Trophoblast cell (in vitro differentiated cells and primary cell): ENCODE measurements at regions not wholly inside any gene's neighbourhood (a gene's known extent, or its start where the extent isn't known, plus 50 kb on each side); places are given as distances from the start of the nearest gene placed in this dataset.
A peak's percentile ranks its signal among the peaks of the same experiment; 100 is the strongest.

Experiments
- DNase-seq, 2 donors: peaks; one replicate each; pipeline ENCODE4 v3.0.0-alpha.2; 2016
- H2AFZ ChIP-seq: 2 replicates; pipeline ENCODE4 v1.6.1; 2013; ENCODE audit warnings: low read length, moderate library complexity, mild to moderate bottlenecking; ENCODE audit not compliant: insufficient read depth, poor library complexity
- H2AK5ac ChIP-seq: 2 replicates; pipeline ENCODE4 v1.6.1; 2013; ENCODE audit warnings: mild to moderate bottlenecking, low read length
- H2BK120ac ChIP-seq: 2 replicates; pipeline ENCODE4 v1.6.1; 2013; ENCODE audit warnings: low read length, mild to moderate bottlenecking, moderate library complexity; ENCODE audit not compliant: insufficient read depth, poor library complexity
- H2BK12ac ChIP-seq: 2 replicates; pipeline ENCODE4 v1.6.1; 2013; ENCODE audit warnings: mild to moderate bottlenecking, low read length, moderate library complexity
- H2BK5ac ChIP-seq: 2 replicates; pipeline ENCODE4 v1.6.1; 2013; ENCODE audit warnings: low read length, low read depth, moderate library complexity, mild to moderate bottlenecking; ENCODE audit not compliant: poor library complexity
- H3K14ac ChIP-seq: 2 replicates; pipeline ENCODE4 v1.6.1; 2013; ENCODE audit warnings: mild to moderate bottlenecking, low read length
- H3K18ac ChIP-seq: 2 replicates; pipeline ENCODE4 v1.6.1; 2013; ENCODE audit warnings: mild to moderate bottlenecking, low read length
- H3K23ac ChIP-seq: 2 replicates; pipeline ENCODE4 v1.6.1; 2013; ENCODE audit warnings: low read length
- H3K27ac ChIP-seq: 2 replicates; pipeline ENCODE4 v1.5.1; 2013; ENCODE audit warnings: low read depth, mild to moderate bottlenecking, inconsistent platforms, low read length, moderate library complexity
- H3K27me3 ChIP-seq: 2 replicates; pipeline ENCODE4 v1.6.1; 2013; ENCODE audit warnings: inconsistent platforms, mild to moderate bottlenecking, low read length, moderate library complexity; ENCODE audit not compliant: insufficient read depth
- H3K36me3 ChIP-seq, 2 experiments: 1 replicate in 1 of 2; 2 replicates in 1 of 2; pipeline ENCODE4 v1.6.1; 2013; ENCODE audit warnings: low read length in 2 of 2, mild to moderate bottlenecking in 2 of 2, moderate library complexity in 1 of 2; ENCODE audit not compliant: insufficient read depth in 2 of 2, control insufficient read depth in 1 of 2
- H3K4ac ChIP-seq: 2 replicates; pipeline ENCODE4 v1.6.1; 2013; ENCODE audit warnings: low read depth, mild to moderate bottlenecking, low read length, moderate library complexity
- H3K4me1 ChIP-seq, 2 experiments: 1 replicate in 1 of 2; 2 replicates in 1 of 2; pipeline ENCODE4 v1.6.1; 2013; ENCODE audit warnings: low read length in 2 of 2, mild to moderate bottlenecking in 2 of 2, moderate library complexity in 1 of 2; ENCODE audit not compliant: insufficient read depth in 2 of 2, control insufficient read depth in 1 of 2
- H3K4me2 ChIP-seq: 2 replicates; pipeline ENCODE4 v1.6.1; 2013; ENCODE audit warnings: inconsistent platforms, mild to moderate bottlenecking, low read length, moderate library complexity
- H3K4me3 ChIP-seq: 2 replicates; pipeline ENCODE4 v1.5.1; 2013; ENCODE audit warnings: mild to moderate bottlenecking, low read depth, low read length, inconsistent platforms
- H3K79me1 ChIP-seq: one replicate; pipeline ENCODE4 v1.6.1; 2013; ENCODE audit warnings: low read length
- H3K79me2 ChIP-seq: 2 replicates; pipeline ENCODE4 v1.6.1; 2013; ENCODE audit warnings: low read length, mild to moderate bottlenecking; ENCODE audit not compliant: control insufficient read depth, insufficient read depth, poor library complexity
- H3K9ac ChIP-seq: 2 replicates; pipeline ENCODE4 v1.6.1; 2013; ENCODE audit warnings: mild to moderate bottlenecking, low read length
- H3K9me3 ChIP-seq: 2 replicates; pipeline ENCODE4 v1.6.1; 2013; ENCODE audit warnings: low read depth, mild to moderate bottlenecking, control low read depth, inconsistent platforms, low read length; ENCODE audit not compliant: insufficient read depth
- H4K12ac ChIP-seq: 2 replicates; pipeline ENCODE4 v1.6.1; 2013; ENCODE audit warnings: low read depth, mild to moderate bottlenecking, low read length, moderate library complexity
- H4K8ac ChIP-seq: 2 replicates; pipeline ENCODE4 v1.6.1; 2013; ENCODE audit warnings: low read depth, mild to moderate bottlenecking, low read length, moderate library complexity
- H4K91ac ChIP-seq: one replicate; pipeline ENCODE4 v1.6.1; 2013; ENCODE audit warnings: low read depth, mild to moderate bottlenecking, low read length, moderate library complexity
- WGBS: extraction: QIAGEN DNeasy Blood & Tissue Kit; methylation state at CpG from one replicate; pipeline ENCODE4 v1.1.7; 2013; ENCODE audit warnings: missing lambda C conversion rate; ENCODE audit not compliant: insufficient read length, insufficient coverage; ENCODE audit errors: extremely low coverage; 5-methylcytosine and 5-hydroxymethylcytosine counted together

GRCh38 chr12:94792693-94793092 lies 142.3 kb upstream of the TMCC3 start:
- Histone ChIP-seq H3K14ac (no peak overlapping the region), H4K8ac (peak overlapping the region; percentile 17), H3K4me3 (no peak overlapping the region), H2BK12ac (no peak overlapping the region), H3K4me1 (peaks cover 8 to 24% of the 10 kb centered on the region in 2 experiments), H2AFZ (no peak overlapping the region), H3K4ac (no peak overlapping the region), H3K9ac (no peak overlapping the region), H2BK5ac (peak overlapping the region; percentile 18), H4K91ac (peak overlapping the region; percentile 26), H3K9me3 (no peaks in the 10 kb centered on the region), H3K4me2 (peak overlapping the region; percentile 51), H2BK120ac (peak overlapping the region; percentile 52), H3K36me3 (no peaks in the 10 kb centered on the region), H3K27me3 (no peaks in the 10 kb centered on the region), H4K12ac (no peak overlapping the region), H3K79me1 (peaks cover 8% of the 10 kb centered on the region), H3K27ac (peak overlapping the region; percentile 81), H3K79me2 (no peaks in the 10 kb centered on the region), H2AK5ac (no peak overlapping the region), H3K23ac (no peak overlapping the region), H3K18ac (no peak overlapping the region)
- peak in 1 of 2 donors; percentile 30 for DNase-seq
- WGBS, result no CpG with 5 or more reads among the region's 6 CpGs

DNA sequence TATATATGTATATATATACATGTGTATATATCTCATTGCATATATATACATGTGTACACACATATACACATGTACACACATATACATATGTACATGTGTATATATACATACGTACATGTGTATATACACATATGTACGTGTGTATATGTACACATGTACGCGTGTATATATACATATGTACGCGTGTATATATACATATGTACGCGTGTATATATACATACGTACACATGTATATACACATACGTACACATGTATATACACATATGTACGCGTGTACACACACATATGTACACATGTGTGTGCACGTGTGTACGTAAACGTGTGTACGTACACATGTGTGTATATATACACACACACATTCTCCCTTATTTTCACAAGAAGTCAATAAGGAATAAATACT lies 141.6 kb upstream of the TMCC3 start:
- WGBS, result no CpG with 5 or more reads among the region's 16 CpGs
- Histone ChIP-seq H2AK5ac (no peak overlapping the region), H4K8ac (no peak overlapping the region)

GRCh38 chr12:94790825-94791224 lies 140.5 kb upstream of the TMCC3 start:
- Histone ChIP-seq H3K23ac (no peak overlapping the region), H3K4me1 (peaks cover 8 to 23% of the 10 kb centered on the region in 2 experiments), H3K9ac (no peak overlapping the region), H3K27me3 (no peaks in the 10 kb centered on the region), H2AK5ac (no peak overlapping the region), H2AFZ (no peak overlapping the region), H2BK120ac (no peak overlapping the region), H2BK5ac (no peak overlapping the region), H4K91ac (no peak overlapping the region), H3K27ac (no peak overlapping the region), H3K9me3 (no peaks in the 10 kb centered on the region), H3K36me3 (no peaks in the 10 kb centered on the region), H4K12ac (no peak overlapping the region), H3K4me2 (no peak overlapping the region), H3K79me1 (peaks cover 6% of the 10 kb centered on the region), H3K14ac (no peak overlapping the region), H3K18ac (no peak overlapping the region), H2BK12ac (no peak overlapping the region), H3K4ac (no peak overlapping the region), H3K79me2 (no peaks in the 10 kb centered on the region), H3K4me3 (no peak overlapping the region), H4K8ac (no peak overlapping the region)
- no peak for DNase-seq
- WGBS, result no CpG with 5 or more reads among the region's 3 CpGs

More for the DNA sequence above, 141.6 kb upstream of the TMCC3 start:
- Histone ChIP-seq H3K9ac (no peak overlapping the region), H3K4me3 (no peak overlapping the region), H3K9me3 (no peaks in the 10 kb centered on the region), H3K27me3 (no peaks in the 10 kb centered on the region), H3K4ac (no peak overlapping the region), H3K4me1 (peaks cover 8 to 24% of the 10 kb centered on the region in 2 experiments), H3K23ac (no peak overlapping the region), H2BK120ac (no peak overlapping the region), H4K91ac (no peak overlapping the region), H3K79me2 (no peaks in the 10 kb centered on the region), H3K36me3 (no peaks in the 10 kb centered on the region), H3K18ac (no peak overlapping the region), H3K79me1 (peaks cover 8% of the 10 kb centered on the region), H2AFZ (no peak overlapping the region), H2BK5ac (no peak overlapping the region), H3K27ac (no peak overlapping the region), H3K4me2 (no peak overlapping the region), H3K14ac (no peak overlapping the region), H4K12ac (no peak overlapping the region), H2BK12ac (no peak overlapping the region)
- no peak for DNase-seq

GRCh38 chr12:94790370-94790769 lies 140.0 kb upstream of the TMCC3 start:
- no CpG with 5 or more reads among the region's 3 CpGs for WGBS
- Histone ChIP-seq H2BK5ac (no peak overlapping the region), H3K14ac (no peak overlapping the region), H4K12ac (no peak overlapping the region), H3K4ac (no peak overlapping the region), H2BK120ac (no peak overlapping the region), H3K79me2 (no peaks in the 10 kb centered on the region), H3K9ac (no peak overlapping the region), H3K4me1 (peaks cover 7 to 19% of the 10 kb centered on the region in 2 experiments), H2BK12ac (no peak overlapping the region), H2AK5ac (peak overlapping the region; percentile 24), H3K18ac (no peak overlapping the region), H3K36me3 (no peaks in the 10 kb centered on the region), H3K4me2 (no peak overlapping the region), H4K91ac (no peak overlapping the region), H3K27me3 (no peaks in the 10 kb centered on the region), H2AFZ (no peak overlapping the region), H3K79me1 (peaks cover 4% of the 10 kb centered on the region), H3K23ac (no peak overlapping the region), H4K8ac (no peak overlapping the region), H3K27ac (no peak overlapping the region), H3K4me3 (no peak overlapping the region), H3K9me3 (no peaks in the 10 kb centered on the region)
- DNase-seq, result no peak
